H1 (cell line): ENCODE measurements at regions not wholly inside any gene's neighbourhood (a gene's known extent, or its start where the extent isn't known, plus 50 kb on each side); places are given as distances from the start of the nearest gene placed in this dataset.
A peak's percentile ranks its signal among the peaks of the same experiment; 100 is the strongest.

Experiments
- CTCF ChIA-PET: fragments of 300-600 bp; sonication (Branson Sonifier 250); formaldehyde crosslinking; loops from one replicate; lab custom pipeline; 2021; ENCODE audit not compliant: partially characterized antibody; lab: Charles Lee
- POLR2A ChIA-PET: fragments of 300-600 bp; sonication (Branson Sonifier 250); formaldehyde crosslinking; loops from one replicate; lab custom pipeline; 2021; ENCODE audit warnings: inconsistent platforms; ENCODE audit not compliant: partially characterized antibody; lab: Charles Lee
- DNase-seq, 2 experiments: peaks; one replicate each; pipeline versions ENCODE4 v3.0.0 to v3.0.0-alpha.2; 2010 to 2022; ENCODE audit warnings: low spot score in 2 of 2, low read depth in 1 of 2, mixed read lengths in 1 of 2
- FAIRE-seq: peaks from 2 replicates; lab custom pipeline; 2011; peaks lifted over from hg19 to GRCh38; lab: Jason Lieb, UNC
- H2AFZ ChIP-seq: 2 replicates; pipeline ENCODE4 v1.8.1; 2012; ENCODE audit warnings: low read length, inconsistent platforms
- H2AK5ac ChIP-seq: 2 replicates; pipeline ENCODE4 v1.6.1; 2013; ENCODE audit warnings: low read depth, low read length
- H2BK120ac ChIP-seq: replicated peaks from 2 replicates; pipeline ENCODE3; 2013; ENCODE audit warnings: low read depth, low read length, inconsistent platforms
- H2BK12ac ChIP-seq: 2 replicates; pipeline ENCODE4 v1.6.1; 2013; ENCODE audit warnings: low read depth, low read length
- H2BK15ac ChIP-seq: 2 replicates; pipeline ENCODE4 v1.6.1; 2013; ENCODE audit warnings: low read length
- H2BK20ac ChIP-seq: 2 replicates; pipeline ENCODE4 v1.6.1; 2013; ENCODE audit warnings: low read length
- H2BK5ac ChIP-seq: 2 replicates; pipeline ENCODE4 v1.6.1; 2013; ENCODE audit warnings: low read depth, low read length
- H3K14ac ChIP-seq: 2 replicates; pipeline ENCODE4 v1.6.1; 2013; ENCODE audit warnings: inconsistent platforms; ENCODE audit not compliant: insufficient read length
- H3K18ac ChIP-seq: 2 replicates; pipeline ENCODE4 v1.6.1; 2013; ENCODE audit warnings: low read length; ENCODE audit errors: extremely low read depth
- H3K23ac ChIP-seq: 2 replicates; pipeline ENCODE4 v1.6.1; 2013; ENCODE audit warnings: inconsistent platforms; ENCODE audit not compliant: insufficient read length
- H3K23me2 ChIP-seq: 2 replicates; pipeline ENCODE4 v1.6.1; 2013; ENCODE audit warnings: low read depth, low read length
- H3K27ac ChIP-seq: 2 replicates; pipeline ENCODE4 v1.6.1; 2011; ENCODE audit warnings: low read depth, low read length, inconsistent platforms
- H3K27me3 ChIP-seq, 4 experiments: replicated peaks in 1 of 4; 1 replicate in 1 of 4; 2 replicates in 3 of 4; pipeline versions ENCODE4 v1.6.1 to v1.8.1; 2011 to 2013; ENCODE audit warnings: low read length in 3 of 4, mild to moderate bottlenecking in 3 of 4, inconsistent platforms in 2 of 4, mixed read lengths in 2 of 4, moderate library complexity in 1 of 4; ENCODE audit not compliant: control insufficient read depth in 3 of 4, insufficient read depth in 3 of 4; ENCODE audit errors: extremely low read depth in 1 of 4
- H3K36me3 ChIP-seq, 4 experiments: 2 replicates each; pipeline versions ENCODE4 v1.6.1 to v1.8.1; 2011 to 2013; ENCODE audit warnings: mild to moderate bottlenecking in 4 of 4, low read length in 3 of 4, moderate library complexity in 2 of 4, control low read depth in 1 of 4, inconsistent platforms in 1 of 4; ENCODE audit not compliant: insufficient read depth in 4 of 4, control insufficient read depth in 2 of 4
- H3K4ac ChIP-seq: replicated peaks from 2 replicates; pipeline ENCODE3; 2013; ENCODE audit warnings: low read length, low read depth, mixed read lengths, inconsistent platforms; ENCODE audit not compliant: insufficient read length
- H3K4me1 ChIP-seq, 4 experiments: replicated peaks in 1 of 4; 1 replicate in 1 of 4; 2 replicates in 3 of 4; pipeline versions ENCODE4 v1.6.1 to v1.8.1; 2011 to 2013; ENCODE audit warnings: low read length in 3 of 4, inconsistent platforms in 2 of 4, mixed read lengths in 1 of 4; ENCODE audit not compliant: insufficient read depth in 4 of 4, control insufficient read depth in 3 of 4
- H3K4me2 ChIP-seq, 2 experiments: 2 replicates each; pipeline versions ENCODE4 v1.6.1 to v1.8.1; 2011 to 2013; ENCODE audit warnings: low read depth in 2 of 2, low read length in 2 of 2, control low read depth in 1 of 2, inconsistent platforms in 1 of 2, mild to moderate bottlenecking in 1 of 2; ENCODE audit not compliant: insufficient read depth in 1 of 2
- H3K4me3 ChIP-seq, 4 experiments: fragments of 200-600, 300-600 bp in 1 of 4; sonication (generic), shearing (Covaris generic), sonication (Bioruptor Twin) in 1 of 4; 2 replicates each; pipeline versions ENCODE4 v1.5.1 to v1.8.1; 2011 to 2016; ENCODE audit warnings: low read length in 4 of 4, low read depth in 3 of 4, control low read depth in 2 of 4, inconsistent platforms in 2 of 4, mild to moderate bottlenecking in 2 of 4, mixed read lengths in 1 of 4, moderate library complexity in 1 of 4; ENCODE audit not compliant: insufficient read depth in 2 of 4; ENCODE audit errors: extremely low read depth in 1 of 4
- H3K56ac ChIP-seq: replicated peaks from 2 replicates; pipeline ENCODE3; 2013; ENCODE audit warnings: low read depth, mild to moderate bottlenecking, mixed read lengths, low read length, inconsistent platforms; ENCODE audit not compliant: insufficient read length
- H3K79me1 ChIP-seq: 2 replicates; pipeline ENCODE4 v1.6.1; 2013; ENCODE audit warnings: low read depth, low read length, control low read depth
- H3K79me2 ChIP-seq, 2 experiments: 2 replicates each; pipeline versions ENCODE4 v1.6.1 to v1.8.1; 2012 to 2013; ENCODE audit warnings: low read length in 2 of 2, mild to moderate bottlenecking in 2 of 2, inconsistent platforms in 1 of 2; ENCODE audit not compliant: insufficient read depth in 2 of 2, control insufficient read depth in 1 of 2
- H3K9ac ChIP-seq, 4 experiments: replicated peaks in 1 of 4; 1 replicate in 1 of 4; 2 replicates in 3 of 4; pipeline versions ENCODE4 v1.6.1 to v1.8.1; 2011 to 2013; ENCODE audit warnings: low read depth in 3 of 4, low read length in 3 of 4, control low read depth in 2 of 4, mild to moderate bottlenecking in 2 of 4, moderate library complexity in 2 of 4, inconsistent platforms in 1 of 4; ENCODE audit errors: extremely low read depth in 1 of 4
- H3K9me3 ChIP-seq, 2 experiments: 2 replicates each; pipeline versions ENCODE4 v1.6.1 to v1.8.1; 2012 to 2013; ENCODE audit warnings: mild to moderate bottlenecking in 2 of 2, moderate library complexity in 2 of 2, control low read depth in 1 of 2, inconsistent platforms in 1 of 2, low read depth in 1 of 2, low read length in 1 of 2, mixed read lengths in 1 of 2; ENCODE audit not compliant: insufficient read depth in 2 of 2
- H4K20me1 ChIP-seq, 2 experiments: replicated peaks in 1 of 2; 2 replicates each; pipeline versions ENCODE3 to v1.8.1; 2011 to 2013; ENCODE audit warnings: inconsistent platforms in 2 of 2, low read length in 2 of 2, mild to moderate bottlenecking in 1 of 2; ENCODE audit not compliant: insufficient read depth in 2 of 2, control insufficient read depth in 1 of 2
- H4K5ac ChIP-seq: 2 replicates; pipeline ENCODE4 v1.6.1; 2013; ENCODE audit warnings: low read length, low read depth, mixed read lengths, inconsistent platforms; ENCODE audit not compliant: insufficient read length
- H4K8ac ChIP-seq: 2 replicates; pipeline ENCODE4 v1.8.0; 2013; ENCODE audit warnings: mild to moderate bottlenecking, moderate library complexity, low read length, inconsistent platforms; ENCODE audit not compliant: insufficient read depth; ENCODE audit errors: extremely low read depth
- H4K91ac ChIP-seq: replicated peaks from 2 replicates; pipeline ENCODE3; 2013; ENCODE audit warnings: low read length, mixed read lengths, inconsistent platforms; ENCODE audit not compliant: insufficient read length
- JUN ChIP-seq: IDR thresholded peaks from 2 replicates; pipeline ENCODE4 v1.6.1; 2011; ENCODE audit warnings: low read depth, mild to moderate bottlenecking, improper control_type of control experiment, low read length
- JUND ChIP-seq: IDR thresholded peaks from 2 replicates; pipeline ENCODE4 v1.6.1; 2011; ENCODE audit warnings: mild to moderate bottlenecking, improper control_type of control experiment, low read length
- RBBP5 ChIP-seq: IDR thresholded peaks from 2 replicates; pipeline ENCODE4 v1.7.1; 2012; ENCODE audit warnings: low read depth, mild to moderate bottlenecking, inconsistent platforms, low read length, moderate library complexity, borderline replicate concordance
- RNF2 ChIP-seq: fragments of 200-900, 300-1000 bp; sonication (generic); IDR thresholded peaks from 2 replicates; pipeline ENCODE4 v1.7.1; 2016; ENCODE audit warnings: borderline replicate concordance, low read depth, mild to moderate bottlenecking, antibody characterized with exemption, low read length; ENCODE audit not compliant: poor library complexity, severe bottlenecking; ENCODE audit errors: missing control alignments
- SAP30 ChIP-seq: fragments of 300-600 bp; sonication (generic); IDR thresholded peaks from 2 replicates; pipeline ENCODE4 v1.7.1; 2012; ENCODE audit warnings: low read length, moderate library complexity, mild to moderate bottlenecking, inconsistent platforms; ENCODE audit not compliant: insufficient read depth, insufficient replicate concordance
- SIRT6 ChIP-seq: IDR thresholded peaks from one replicate; pipeline ENCODE4 v1.7.1; 2012; ENCODE audit warnings: low read length, inconsistent platforms
- TAF7 ChIP-seq: optimal IDR thresholded peaks from 2 replicates; pipeline ENCODE3; 2011; ENCODE audit warnings: low read depth, mild to moderate bottlenecking, inconsistent platforms, low read length, moderate library complexity, borderline replicate concordance
- WGBS, 2 experiments: shearing (Covaris generic) in 1 of 2; methylation state at CpG; one replicate each; pipeline versions ENCODE4 v1.1.6 to v1.1.7; 2013 to 2015; ENCODE audit warnings: low lambda C conversion rate in 2 of 2, mixed read lengths in 2 of 2, inconsistent platforms in 1 of 2, low coverage in 1 of 2, missing lambda C conversion rate in 1 of 2; ENCODE audit not compliant: insufficient replicate concordance in 2 of 2, insufficient coverage in 1 of 2, insufficient read length in 1 of 2; ENCODE audit errors: extremely low coverage in 1 of 2, missing lambda C conversion rate in 1 of 2; 5-methylcytosine and 5-hydroxymethylcytosine counted together
- TF ChIP-seq, protein P1 (sequence below): IDR thresholded peaks from 2 replicates; pipeline ENCODE4 v1.6.1; 2012; ENCODE audit warnings: low read length, inconsistent platforms
- TF ChIP-seq, protein P2 (sequence below): IDR thresholded peaks from 2 replicates; pipeline ENCODE4 v1.6.1; 2012; ENCODE audit warnings: inconsistent platforms

DNA sequence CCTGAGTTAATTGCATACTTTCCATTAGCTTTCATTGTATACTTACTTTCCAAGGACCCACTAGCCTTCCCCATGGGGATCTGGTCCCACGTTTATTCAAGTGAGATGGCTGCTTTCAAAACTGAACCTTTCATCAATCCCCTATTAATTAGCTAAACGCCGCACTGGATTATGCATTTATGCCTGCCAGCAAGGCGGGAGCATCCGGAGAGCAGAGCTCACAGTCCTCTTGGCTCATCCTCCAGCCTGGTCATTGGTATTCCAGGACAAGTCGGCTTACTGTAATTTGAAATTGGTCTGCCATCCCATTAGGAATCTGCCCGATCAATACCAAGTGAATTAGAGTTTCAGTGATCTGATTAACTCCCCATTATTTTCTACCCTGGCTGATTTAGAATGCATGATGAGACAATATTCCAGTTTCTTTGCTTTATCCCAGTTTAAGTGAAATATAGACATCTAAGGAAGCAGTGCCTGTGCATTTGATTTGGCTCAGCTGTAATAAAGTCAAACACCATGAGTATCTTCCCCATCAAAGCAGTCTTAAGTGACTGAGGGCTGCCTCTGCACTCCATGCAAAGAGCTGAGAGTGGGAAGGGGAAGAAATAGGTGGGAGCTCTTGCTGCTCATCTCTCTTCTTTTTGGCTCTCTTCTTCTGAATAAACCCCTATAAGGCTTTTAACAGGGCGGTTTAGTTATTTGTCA, 411.4 kb downstream of the GPAT3 start:
- 90% methylated on average over 8 of the region's 8 CpGs; no CpG with 5 or more reads in 1 of the 2 experiments for whole genome bisulfite sequencing, 2 experiments
- CTCF ChIA-PET = interaction anchor here (0.9 to 1.3 kb wide), 2 partner anchors 12 to 296 kb away, joined by 3 read pairs; no protein-coding TSS in a partner anchor
- TF ChIP-seq JUN (no peak), TAF7 (no peak), SAP30 (no peak), JUND (no peak), RBBP5 (no peak), SIRT6 (no peak), RNF2 (no peak)
- TF ChIP-seq, protein P1, sequence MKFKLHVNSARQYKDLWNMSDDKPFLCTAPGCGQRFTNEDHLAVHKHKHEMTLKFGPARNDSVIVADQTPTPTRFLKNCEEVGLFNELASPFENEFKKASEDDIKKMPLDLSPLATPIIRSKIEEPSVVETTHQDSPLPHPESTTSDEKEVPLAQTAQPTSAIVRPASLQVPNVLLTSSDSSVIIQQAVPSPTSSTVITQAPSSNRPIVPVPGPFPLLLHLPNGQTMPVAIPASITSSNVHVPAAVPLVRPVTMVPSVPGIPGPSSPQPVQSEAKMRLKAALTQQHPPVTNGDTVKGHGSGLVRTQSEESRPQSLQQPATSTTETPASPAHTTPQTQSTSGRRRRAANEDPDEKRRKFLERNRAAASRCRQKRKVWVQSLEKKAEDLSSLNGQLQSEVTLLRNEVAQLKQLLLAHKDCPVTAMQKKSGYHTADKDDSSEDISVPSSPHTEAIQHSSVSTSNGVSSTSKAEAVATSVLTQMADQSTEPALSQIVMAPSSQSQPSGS = no peak
- TF ChIP-seq, protein P2, sequence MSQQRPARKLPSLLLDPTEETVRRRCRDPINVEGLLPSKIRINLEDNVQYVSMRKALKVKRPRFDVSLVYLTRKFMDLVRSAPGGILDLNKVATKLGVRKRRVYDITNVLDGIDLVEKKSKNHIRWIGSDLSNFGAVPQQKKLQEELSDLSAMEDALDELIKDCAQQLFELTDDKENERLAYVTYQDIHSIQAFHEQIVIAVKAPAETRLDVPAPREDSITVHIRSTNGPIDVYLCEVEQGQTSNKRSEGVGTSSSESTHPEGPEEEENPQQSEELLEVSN = no peak

More for the DNA sequence above, 411.4 kb downstream of the GPAT3 start:
- Histone ChIP-seq H3K4me1 (peaks cover 0 to 5% (median 0%) of the 10 kb centered on the region in 4 experiments; a peak in 2 of 7 replicates), H2BK15ac (no peak overlapping the region), H3K14ac (no peak overlapping the region), H3K56ac (no peak overlapping the region), H3K23ac (no peak overlapping the region), H3K18ac (no peak overlapping the region; the same call in 1 of the 2 replicates), H2BK5ac (no peak overlapping the region), H3K4ac (no peak overlapping the region), H3K4me2 (no peak overlapping the region), H2BK120ac (no peak overlapping the region), H4K8ac (no peak overlapping the region), H2BK12ac (no peak overlapping the region), H3K27me3 (peaks cover 0 to 1% (median 0%) of the 10 kb centered on the region in 4 experiments; a peak in 1 of 7 replicates), H3K9me3 (peaks cover 0 to 7% of the 10 kb centered on the region in 2 experiments; a peak in 1 of 4 replicates), H3K9ac (no peak overlapping the region), H2AFZ (peak overlapping the region; percentile 80; the same call in 1 of the 2 replicates), H3K23me2 (no peaks in the 10 kb centered on the region; the same call in 1 of the 2 replicates), H3K36me3 (no peaks in the 10 kb centered on the region), H3K79me1 (no peaks in the 10 kb centered on the region), H4K91ac (no peak overlapping the region), H2AK5ac (no peak overlapping the region), H2BK20ac (no peak overlapping the region), H3K27ac (no peak overlapping the region), H4K20me1 (no peaks in the 10 kb centered on the region), H3K79me2 (no peaks in the 10 kb centered on the region), H3K4me3 (no peak overlapping the region), H4K5ac (no peak overlapping the region)
- FAIRE-seq (no peak), DNase-seq (no peak)
- POLR2A ChIA-PET = no interaction called here
